Stimulated activated CD4-positive, alpha-beta T cell treated with anti-CD3 and anti-CD28 coated beads, Interleukin-12 subunit alpha, Interleukin-12 subunit beta, amount 100 ng/mL, for 48 hours (primary cell): ENCODE measurements at regions not wholly inside any gene's neighbourhood (a gene's known extent, or its start where the extent isn't known, plus 50 kb on each side); places are given as distances from the start of the nearest gene placed in this dataset.
"Not testable (repeated sequence)": the region's sequence is repeated elsewhere in the genome, so short reads cannot be mapped to it uniquely, and the experiment has no call there.

Source experiments
- DNase-seq, 3 donors: peaks; one replicate each; pipeline ENCODE4 v3.0.0-alpha.2; 2020; ENCODE audit warnings: low read depth in 2 of 3, low spot score in 1 of 3

DNA sequence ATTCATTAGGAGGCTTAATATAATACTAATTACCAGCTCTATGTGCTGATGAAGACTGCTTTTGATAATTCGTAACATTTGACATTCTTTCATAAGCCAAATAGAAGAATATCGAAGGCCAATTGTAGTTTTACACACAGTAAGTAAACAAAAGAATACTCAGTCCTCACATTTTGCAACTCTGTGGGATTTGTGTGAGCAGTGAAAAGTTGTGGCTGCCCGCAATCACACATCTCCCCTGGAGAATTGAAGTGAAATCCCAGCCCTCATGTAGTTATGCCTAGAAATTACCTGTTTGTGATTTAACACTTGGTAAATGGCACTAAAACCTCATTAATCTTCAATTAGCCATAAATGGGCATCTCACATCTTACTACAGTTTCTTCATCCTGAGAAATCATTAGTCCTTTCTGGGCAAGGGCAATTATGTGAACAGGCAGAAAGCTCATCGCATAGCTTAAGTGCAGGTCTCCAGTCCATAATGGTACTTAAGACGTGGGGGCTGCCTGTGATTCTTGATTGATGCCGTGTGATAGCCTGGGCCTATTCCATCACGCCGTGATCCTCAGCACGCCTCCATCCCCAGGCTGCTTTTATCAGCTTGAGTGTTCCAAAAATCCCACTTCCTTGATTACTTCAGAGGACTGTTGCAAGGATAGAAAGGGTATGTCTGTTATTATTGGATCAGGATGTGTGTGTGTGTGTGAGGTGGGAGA, 97.9 kb upstream of the METTL14 start:
- no peak for DNase-seq

GRCh38 chr4:118587946-118588345, 97.2 kb upstream of the METTL14 start:
- no peak for DNase-seq

- no peak for DNase-seq
Observed at GRCh38 chr4:118589471-118590055, 95.6 kb upstream of the METTL14 start.

DNA sequence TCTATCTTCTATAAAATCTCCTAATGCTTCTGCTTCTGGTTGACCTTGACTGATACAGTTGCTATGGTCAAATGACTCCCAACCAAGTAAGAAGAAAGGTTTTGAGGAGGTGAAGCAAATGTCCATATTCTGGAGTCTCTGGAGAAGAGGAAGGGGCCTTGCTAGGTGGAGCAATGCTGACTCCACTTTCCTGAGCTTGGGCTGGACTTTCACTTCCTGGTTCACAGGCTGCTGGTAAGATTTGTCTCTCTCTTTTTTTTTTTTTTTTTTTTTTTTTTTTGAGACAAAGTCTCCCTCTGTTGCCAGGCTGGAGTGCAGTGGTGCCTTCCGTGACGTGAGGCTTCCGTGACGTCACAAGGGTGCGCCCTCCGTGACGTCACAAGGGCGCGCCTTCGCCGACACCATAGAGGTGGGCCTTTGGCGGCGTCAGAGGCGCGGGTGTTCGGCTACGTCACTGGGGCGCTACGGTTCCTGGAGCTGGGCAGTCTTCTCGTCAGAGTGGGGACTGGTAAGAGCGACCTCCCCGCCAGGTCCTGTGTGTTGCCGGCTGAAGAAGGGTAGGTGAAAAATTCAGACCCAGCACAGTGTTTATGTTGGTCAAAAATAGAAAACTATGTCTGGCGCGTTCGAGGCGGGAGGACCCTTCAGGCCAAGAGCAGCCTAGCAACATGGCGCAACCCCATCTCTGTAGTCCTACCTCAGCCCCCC, 93.7 kb upstream of the METTL14 start:
- DNase-seq = peak; percentile 87 to 96 (median 94)

DNA sequence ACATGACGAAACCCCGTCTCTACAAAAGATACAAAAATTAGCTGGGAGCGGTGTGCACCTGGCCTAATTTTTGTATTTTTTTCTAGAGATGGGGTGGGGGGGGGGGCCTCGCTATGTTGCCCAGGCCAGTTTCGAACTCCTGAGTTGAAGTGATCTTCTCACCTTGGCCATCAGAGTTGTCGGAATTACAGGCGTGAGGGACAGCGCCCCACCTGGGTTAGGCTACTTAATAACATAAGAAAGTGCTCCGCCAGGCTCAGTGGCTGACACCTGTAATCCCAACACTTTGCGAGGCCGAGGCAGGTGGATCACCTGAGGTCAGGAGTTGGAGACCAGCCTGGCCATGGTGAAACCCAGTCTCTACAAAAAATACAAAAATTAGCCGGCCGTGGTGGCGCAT, 92.9 kb upstream of the METTL14 start:
- not testable (repeated sequence) for DNase-seq

- not testable (repeated sequence) for DNase-seq
Observed at GRCh38 chr4:118595883-118596282, 89.3 kb upstream of the METTL14 start.

DNA sequence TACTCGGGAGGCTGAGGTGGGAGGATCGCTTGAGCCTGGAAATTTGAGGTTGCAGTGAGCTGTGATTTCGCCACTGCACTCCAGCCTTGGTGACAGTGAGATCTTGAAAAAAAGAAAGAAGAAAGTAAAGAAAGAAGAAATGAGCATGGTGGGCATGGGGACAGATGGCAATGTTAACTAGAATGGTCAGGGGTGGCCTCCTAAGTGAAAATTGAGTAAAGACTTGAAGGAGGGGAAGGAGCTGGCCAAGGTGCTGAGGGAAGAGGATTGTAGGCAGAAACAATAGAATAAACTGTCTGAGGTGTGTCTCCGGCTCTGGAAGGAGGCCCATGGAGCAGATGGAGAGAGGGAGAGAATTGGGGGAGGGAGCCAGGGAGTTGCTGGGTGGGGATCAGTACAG, 60.1 kb upstream of the METTL14 start:
- DNase-seq = not testable (repeated sequence)

GRCh38 chr4:118629697-118630096, 55.5 kb upstream of the METTL14 start:
- peak in 1 of 3 donors; percentile 13 for DNase-seq

DNA sequence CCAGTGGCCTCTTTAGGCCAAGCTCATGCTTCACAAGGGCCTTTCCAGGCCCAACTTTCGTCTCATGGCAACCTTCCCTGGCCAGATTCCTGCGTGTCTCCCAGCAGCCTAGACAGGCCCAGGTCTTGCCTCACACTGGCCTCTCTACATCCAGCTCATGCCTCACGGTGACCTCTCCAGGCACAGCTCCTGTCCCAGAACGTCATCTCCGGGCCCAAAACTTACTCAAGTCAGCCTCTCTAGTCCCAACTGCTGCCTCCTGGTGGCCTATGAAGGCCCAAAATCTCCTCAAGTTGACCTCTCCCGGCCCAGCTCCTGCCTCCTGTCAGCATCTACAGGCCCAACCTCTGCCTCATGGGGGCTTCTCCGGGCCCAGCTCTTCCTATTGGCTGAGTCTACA, 54.3 kb upstream of the METTL14 start:
- not testable (repeated sequence) for DNase-seq

DNA sequence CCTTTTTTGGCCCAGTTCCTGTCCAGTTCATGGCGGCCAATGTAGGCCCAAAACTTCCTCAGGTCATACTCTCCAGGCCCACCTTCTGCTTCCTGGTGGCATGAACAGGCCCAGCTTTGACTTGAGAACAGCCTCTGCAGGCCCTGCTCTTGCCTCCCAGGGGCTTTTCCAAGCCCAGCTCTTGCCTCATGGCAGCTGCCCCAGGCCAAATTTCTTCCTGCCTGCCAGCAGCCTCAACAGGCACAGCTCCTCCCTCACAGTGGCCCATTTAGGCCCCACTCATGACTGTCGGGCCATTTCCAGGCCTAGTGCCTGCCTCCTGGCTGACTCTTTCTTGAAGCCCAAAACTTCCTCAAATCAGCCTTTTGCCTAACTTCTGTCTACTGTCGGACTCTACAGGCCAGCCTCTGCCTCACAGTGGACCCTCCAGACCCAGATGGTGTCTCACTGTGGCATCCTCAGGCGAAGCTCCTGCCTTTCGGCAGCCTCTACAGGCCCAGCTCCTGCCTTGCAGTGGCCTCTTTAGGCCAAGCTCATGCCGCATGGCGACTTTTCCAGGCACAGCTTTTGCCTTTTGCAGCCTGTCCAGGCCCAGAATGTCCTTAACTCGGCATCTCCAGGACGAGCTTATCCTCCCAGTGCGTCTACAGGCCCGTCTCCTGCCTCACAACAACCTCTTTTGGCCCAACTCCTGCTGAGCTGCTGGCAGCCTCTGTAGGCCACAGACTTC, 53.7 kb upstream of the METTL14 start:
- DNase-seq = not testable (repeated sequence)

- not testable (repeated sequence) for DNase-seq
Observed at GRCh38 chr4:118633476-118633875, 51.7 kb upstream of the METTL14 start.

GRCh38 chr4:118634126-118634875, 50.9 kb upstream of the METTL14 start:
- DNase-seq = not testable (repeated sequence)
